ENCODE measurements at regions not wholly inside any gene's neighbourhood (a gene's known extent, or its start where the extent isn't known, plus 50 kb on each side); places are given as distances from the start of the nearest gene placed in this dataset.

DNA sequence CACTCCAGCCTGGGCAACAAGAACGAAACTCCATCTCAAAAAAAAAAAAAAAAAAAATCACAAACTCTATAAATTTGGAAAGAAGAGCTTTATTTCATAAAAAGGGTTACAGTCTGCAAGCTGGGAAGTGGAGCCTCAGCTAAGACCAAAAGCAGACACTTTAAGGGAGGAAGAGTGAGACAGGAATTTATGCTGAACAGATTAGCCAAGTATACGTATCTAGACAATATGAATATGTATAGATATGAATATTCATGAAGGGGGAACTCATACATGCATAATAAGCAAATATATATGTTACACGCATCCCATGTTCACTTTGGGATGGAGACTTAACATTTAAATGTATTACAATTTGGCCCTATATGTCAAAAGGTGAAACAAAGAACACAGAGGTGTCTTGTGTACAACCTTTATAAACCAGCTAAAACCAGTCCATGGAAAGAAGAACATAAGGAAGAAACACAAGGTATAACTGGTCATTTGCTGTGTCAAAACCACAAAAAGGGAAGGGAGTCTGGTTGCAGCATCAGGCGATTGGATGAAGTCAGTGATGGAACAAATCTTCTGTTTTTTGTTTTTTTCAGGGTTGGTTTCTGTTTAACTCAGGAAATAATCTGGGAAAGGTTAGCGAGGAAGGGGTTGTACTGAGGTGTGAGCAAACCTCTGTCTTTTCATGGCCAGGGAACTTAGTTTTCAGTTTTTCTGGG is 130.0 kb upstream of the MAOA start:
- no peak for DNase-seq

DNA sequence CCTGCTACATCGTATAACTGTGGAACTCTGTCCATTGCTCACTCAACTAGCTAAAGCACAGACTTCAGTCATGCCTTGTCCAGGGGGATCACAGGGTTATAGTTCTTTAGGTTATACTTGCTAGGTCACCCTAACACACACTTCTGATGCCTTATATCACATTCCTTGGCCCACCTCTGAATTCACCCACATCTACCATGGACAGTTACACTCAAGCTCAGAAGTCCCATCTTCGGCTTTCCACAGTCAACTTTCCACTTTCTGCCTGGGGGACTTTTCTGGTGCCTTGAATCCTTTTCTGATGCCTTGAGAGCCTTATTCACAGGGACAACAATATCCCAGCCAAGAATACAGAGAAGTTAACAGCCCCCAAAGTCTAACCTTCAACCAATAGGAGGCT is 129.2 kb upstream of the MAOA start:
- DNase-seq = no peak

DNA sequence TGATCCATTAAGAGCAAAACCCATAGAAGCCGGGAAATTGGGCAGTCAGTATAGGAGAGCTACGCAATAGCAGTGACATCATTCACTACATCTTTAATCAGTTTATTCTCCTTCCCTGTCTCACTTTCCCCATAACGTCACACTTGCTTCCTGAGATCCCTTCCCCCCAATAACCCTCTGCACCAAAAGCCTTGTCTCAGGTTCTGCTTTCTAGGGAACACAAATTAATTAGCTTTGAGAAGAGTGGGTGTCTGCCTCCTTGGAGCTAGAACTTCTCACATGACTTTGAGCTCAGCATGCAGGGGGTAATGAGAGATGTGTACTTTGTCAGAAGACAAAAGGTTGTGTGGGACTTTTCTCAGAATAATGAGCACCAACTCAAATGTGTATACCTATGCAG is 128.3 kb upstream of the MAOA start:
- no peak for DNase-seq

DNA sequence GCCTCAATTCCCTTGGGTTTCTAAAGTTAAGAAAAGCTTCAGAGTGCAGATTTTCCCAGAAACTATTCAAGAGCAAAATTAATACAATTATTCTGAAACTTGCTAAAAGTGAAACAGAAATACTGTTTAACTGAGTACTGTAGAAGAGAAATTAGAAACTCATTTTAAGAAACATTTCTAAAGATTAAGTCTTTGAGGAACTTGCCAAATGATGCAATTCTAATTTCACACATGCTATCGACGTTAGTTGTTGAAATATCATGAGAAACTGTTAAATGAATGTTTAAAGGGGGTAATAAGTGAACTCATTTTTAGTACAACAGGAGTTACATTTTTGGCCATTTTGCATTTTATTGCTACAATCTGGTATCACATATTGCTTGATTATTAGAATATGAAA is 125.3 kb upstream of the MAOA start:
- DNase-seq = no peak

DNA sequence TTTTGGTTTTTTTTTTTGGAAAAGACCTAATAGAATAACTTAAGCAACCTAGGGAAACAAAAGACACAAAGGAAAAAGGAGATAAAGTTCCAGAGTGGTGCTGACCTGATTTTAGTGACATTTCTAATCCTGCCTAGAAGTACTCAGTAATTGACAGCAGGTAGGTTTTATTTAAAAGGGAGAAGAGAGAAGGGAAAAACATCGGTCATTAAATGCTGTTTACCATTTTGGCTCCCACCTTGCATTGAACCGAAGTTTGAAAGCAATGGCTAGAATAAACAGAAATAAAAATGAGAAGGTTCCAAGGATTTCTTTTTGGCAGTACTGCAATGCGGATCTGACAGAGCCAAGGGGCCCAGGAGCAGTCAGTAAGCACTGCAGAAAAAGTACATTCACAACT is 115.8 kb upstream of the MAOA start:
- DNase-seq = no peak

GRCh38 chrX:43551590-43551989 is 104.5 kb upstream of the MAOA start:
- no peak for DNase-seq

- no peak for DNase-seq
These were observed 103.9 kb upstream of the MAOA start for GRCh38 chrX:43552156-43552555.

- no peak for DNase-seq
These were observed 103.4 kb upstream of the MAOA start for GRCh38 chrX:43552703-43553102.

DNA sequence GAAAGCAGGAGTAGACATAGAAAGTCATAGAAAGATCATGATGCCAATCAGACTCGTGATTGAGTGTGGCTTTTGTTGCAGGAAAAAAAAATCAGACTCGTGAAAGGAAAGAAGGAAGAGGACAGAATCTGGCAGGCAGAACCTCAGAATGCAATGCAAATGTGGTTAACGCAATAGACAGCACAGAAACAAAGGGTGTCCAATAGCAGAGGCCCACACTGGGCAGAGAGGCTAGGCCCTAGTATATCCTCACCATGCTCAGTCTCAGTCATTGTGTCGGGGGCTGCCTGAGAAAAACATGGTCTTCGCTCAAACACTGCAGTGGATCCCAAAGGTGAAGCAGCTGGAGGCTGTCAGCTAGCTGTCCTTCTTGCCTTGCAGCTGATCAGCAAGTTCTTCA is 102.8 kb upstream of the MAOA start:
- no peak for DNase-seq

DNA sequence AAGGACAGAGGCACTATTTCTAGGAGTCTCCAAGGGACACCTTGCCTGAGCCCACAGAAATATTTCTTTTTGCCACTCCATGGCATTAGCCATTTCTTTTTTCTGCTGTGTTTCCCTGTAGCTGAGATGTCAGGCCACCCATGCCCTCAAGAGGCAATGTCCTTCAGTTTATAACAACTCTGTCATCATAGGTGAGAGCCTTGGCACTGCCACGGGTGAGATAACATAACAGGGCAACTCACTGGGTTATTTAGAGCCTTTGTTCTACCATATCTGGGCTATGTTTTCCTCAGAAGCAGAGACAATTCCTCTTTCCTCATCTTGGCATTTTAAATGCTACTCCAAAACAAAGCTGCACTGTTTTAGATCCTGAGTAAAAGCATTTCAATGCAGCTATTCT is 99.9 kb upstream of the MAOA start:
- no peak for DNase-seq

DNA sequence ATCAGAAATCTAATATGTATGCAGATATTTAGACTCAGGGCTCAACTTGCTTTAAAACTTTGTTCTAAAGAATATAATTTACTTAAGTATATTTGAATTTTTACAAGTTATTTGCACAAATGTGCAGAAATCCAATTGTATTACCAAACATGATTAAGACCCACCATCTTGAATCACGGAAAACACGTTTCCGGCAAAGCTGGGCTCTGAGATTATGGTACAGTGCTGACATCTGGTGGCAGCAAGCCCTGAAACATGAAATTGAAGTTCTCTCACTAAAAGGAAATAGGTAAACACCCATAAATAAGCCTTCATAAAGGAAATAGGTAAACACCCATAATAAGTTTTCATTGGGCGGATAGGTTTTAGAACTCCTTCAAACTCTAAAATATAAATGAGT is 98.3 kb upstream of the MAOA start:
- DNase-seq = peak; percentile 1

GRCh38 chrX:43559644-43560043 is 96.5 kb upstream of the MAOA start:
- no peak for DNase-seq

DNA sequence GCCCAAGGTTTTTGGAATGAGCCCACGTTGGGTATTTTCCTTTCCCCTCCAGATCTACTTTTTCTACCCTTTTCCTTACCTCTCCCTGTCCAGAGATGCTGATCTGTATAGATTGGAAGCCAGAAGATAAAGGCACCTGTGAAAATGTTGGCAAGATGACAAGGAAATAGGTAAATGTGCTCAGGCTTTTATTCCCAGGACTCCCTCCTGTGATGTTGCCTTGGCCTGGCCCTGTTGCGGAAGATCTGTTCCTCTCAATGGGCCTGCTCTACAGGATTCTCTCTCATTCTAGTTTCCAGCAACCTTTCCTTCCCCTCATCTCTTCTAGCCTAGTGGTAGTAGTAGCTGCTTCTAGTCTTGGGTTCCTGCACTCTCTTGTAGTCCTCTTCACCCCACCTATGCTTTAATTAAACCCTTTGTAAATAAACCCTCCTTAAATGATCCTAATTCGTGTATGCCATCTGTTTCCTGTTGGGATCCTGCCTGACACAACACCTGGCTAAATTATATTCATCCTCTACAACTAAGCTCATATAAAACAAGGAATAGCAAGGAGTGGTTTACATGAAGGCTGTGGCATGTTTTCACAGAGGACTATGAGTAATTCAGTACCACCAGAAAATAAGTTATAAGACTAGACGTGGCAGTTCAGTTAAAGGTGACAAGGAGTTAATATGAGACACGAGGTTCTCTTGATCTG is 95.7 kb upstream of the MAOA start:
- DNase-seq = no peak

GRCh38 chrX:43562372-43562771 is 93.7 kb upstream of the MAOA start:
- DNase-seq = no peak

DNA sequence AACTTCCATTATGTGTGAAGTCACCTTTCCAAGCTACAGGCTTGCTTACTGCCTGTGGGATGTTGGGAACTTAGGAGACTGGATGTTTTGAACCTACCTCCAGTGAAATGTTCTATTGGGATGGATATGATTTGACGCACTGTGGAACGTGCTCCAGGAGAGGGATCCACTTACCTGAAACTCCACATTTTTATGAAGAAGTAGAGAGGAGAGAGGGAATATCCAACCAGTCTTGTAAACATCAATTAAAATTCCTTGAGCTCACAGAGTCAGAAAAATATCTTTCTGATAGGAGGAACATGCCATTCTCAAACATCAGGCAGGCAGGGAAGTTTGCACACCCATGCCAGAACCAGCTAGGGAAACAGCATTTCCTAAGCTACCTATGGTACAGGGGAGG is 91.1 kb upstream of the MAOA start:
- DNase-seq = no peak

- DNase-seq = no peak
These were observed 89.9 kb upstream of the MAOA start for GRCh38 chrX:43566170-43566569.

DNA sequence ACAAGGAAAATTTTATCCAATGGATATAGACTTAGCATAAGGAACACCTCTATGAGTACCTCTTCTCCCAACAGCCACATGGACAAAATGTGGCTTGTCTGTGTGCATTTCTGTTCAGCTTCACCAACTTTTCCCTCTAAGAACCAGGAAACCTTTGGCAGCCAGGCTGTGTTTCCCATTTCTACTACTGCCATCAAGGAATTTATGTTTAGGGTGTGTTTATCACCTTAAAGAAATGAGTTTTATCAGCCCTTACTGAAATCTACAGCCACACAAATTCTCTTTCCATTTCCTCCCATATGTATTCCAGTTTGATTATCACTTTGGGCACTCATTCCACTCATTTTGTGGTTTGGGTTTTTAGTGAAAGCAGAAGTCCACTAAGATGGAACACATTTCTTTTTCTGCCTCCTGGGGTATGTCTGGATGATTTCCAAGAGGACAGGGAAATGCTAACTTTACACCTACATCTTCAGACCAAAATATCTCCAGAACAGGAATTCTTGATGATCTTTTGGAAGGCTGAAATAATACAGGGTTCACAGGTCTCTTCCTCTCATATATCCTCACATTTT is 82.6 kb upstream of the MAOA start:
- DNase-seq = no peak

GRCh38 chrX:43580621-43581020 is 75.5 kb upstream of the MAOA start:
- no peak for DNase-seq

GRCh38 chrX:43581167-43581566 is 74.9 kb upstream of the MAOA start:
- DNase-seq = no peak

DNA sequence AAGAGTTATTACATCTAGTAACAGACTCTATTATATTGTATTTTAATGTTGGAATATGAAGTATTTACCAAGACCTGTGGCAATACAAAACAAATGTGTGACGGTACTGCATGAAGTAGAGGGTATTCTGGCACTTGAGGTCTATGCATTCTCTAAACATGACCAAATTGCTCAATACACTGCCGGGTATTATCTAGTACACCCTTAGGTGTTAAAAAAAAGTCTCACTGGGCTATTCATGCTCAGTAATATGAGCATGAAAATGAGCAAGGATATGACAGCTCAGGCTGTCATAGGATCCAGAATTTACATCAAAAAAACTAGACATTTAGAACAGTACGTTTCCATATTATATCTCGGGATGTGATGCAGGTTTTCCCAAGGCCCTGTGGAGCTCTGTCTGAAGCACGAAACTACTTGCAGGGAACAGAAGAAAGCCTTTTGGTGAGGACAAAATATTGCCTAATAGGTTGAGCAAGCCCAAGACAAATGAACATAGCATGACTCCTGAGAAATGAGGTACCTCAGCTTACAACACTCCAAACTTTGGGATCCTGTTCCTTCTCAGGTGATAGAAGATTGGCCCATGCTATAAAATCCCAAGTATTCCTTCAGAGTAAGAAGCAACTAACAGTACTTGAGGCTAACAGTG is 74.1 kb upstream of the MAOA start:
- no peak for DNase-seq

- no peak for DNase-seq
These were observed 73.6 kb upstream of the MAOA start for GRCh38 chrX:43582540-43582913.

GRCh38 chrX:43585922-43586321 is 70.2 kb upstream of the MAOA start:
- DNase-seq = no peak

DNA sequence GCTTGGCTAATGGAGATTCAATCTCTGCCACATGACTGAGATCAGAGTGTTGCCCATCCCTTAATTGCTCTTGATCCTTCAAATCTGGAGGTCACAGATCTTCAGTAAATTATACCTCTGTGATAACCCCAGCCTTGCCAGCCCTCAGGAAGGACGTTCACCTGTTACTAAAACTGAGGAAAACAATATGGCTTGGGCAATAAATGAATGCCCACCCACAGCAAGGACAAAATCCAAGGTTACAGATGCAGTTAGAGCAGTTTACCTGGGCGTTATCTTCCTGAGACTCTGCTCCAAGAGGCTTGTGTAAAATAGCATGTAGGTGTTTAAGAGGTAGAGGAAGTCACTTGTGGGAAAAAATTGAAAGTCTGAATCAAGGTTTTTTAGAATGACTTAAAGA is 69.3 kb upstream of the MAOA start:
- DNase-seq = no peak

GRCh38 chrX:43589735-43590134 is 66.4 kb upstream of the MAOA start:
- no peak for DNase-seq

Measured in NK-92 treated with Interleukin-12 subunit alpha and Interleukin-12 subunit beta, amount 100 ng/mL, for 24 hours (cell line).